ENCODE measurements at regions not wholly inside any gene's neighbourhood (a gene's known extent, or its start where the extent isn't known, plus 50 kb on each side); places are given as distances from the start of the nearest gene placed in this dataset.

- no peak for DNase-seq (ENCODE audit: low read depth)
Observed at GRCh38 chr2:136404176-136404575, 286.2 kb upstream of the CXCR4 start.

GRCh38 chr2:136402281-136402680 is 284.3 kb upstream of the CXCR4 start:
- DNase-seq (ENCODE audit: low read depth): no peak

- no peak for DNase-seq (ENCODE audit: low read depth)
Observed at GRCh38 chr2:136399667-136400289, 281.8 kb upstream of the CXCR4 start.

- DNase-seq (ENCODE audit: low read depth): no peak
Observed at GRCh38 chr2:136395582-136395981, 277.6 kb upstream of the CXCR4 start.

GRCh38 chr2:136394136-136395060 is 276.4 kb upstream of the CXCR4 start:
- DNase-seq (ENCODE audit: low read depth): no peak

- no peak for DNase-seq (ENCODE audit: low read depth)
Observed at GRCh38 chr2:136393514-136393913, 275.6 kb upstream of the CXCR4 start.

- no peak for DNase-seq (ENCODE audit: low read depth)
Observed at GRCh38 chr2:136392897-136393505, 275.1 kb upstream of the CXCR4 start.

GRCh38 chr2:136389809-136390208 is 271.9 kb upstream of the CXCR4 start:
- DNase-seq (ENCODE audit: low read depth): no peak

- no peak for DNase-seq (ENCODE audit: low read depth)
Observed at GRCh38 chr2:136386046-136386445, 268.1 kb upstream of the CXCR4 start.

- no peak for DNase-seq (ENCODE audit: low read depth)
Observed at GRCh38 chr2:136384531-136385303, 266.8 kb upstream of the CXCR4 start.

GRCh38 chr2:136383167-136383566 is 265.2 kb upstream of the CXCR4 start:
- no peak for DNase-seq (ENCODE audit: low read depth)

- DNase-seq (ENCODE audit: low read depth): peak; percentile 70
Observed at GRCh38 chr2:136381722-136382633, 264.0 kb upstream of the CXCR4 start.

- DNase-seq (ENCODE audit: low read depth): no peak
Observed at GRCh38 chr2:136381245-136381644, 263.3 kb upstream of the CXCR4 start.

- peak; percentile 63 for DNase-seq (ENCODE audit: low read depth)
Observed at GRCh38 chr2:136378712-136379595, 261.0 kb upstream of the CXCR4 start.

GRCh38 chr2:136377423-136378382 is 259.8 kb upstream of the CXCR4 start:
- no peak for DNase-seq (ENCODE audit: low read depth)

GRCh38 chr2:136376798-136377211 is 258.9 kb upstream of the CXCR4 start:
- no peak for DNase-seq (ENCODE audit: low read depth)

GRCh38 chr2:136376211-136376610 is 258.3 kb upstream of the CXCR4 start:
- DNase-seq (ENCODE audit: low read depth): no peak

- no peak for DNase-seq (ENCODE audit: low read depth)
Observed at GRCh38 chr2:136375017-136375901, 257.3 kb upstream of the CXCR4 start.
